PC-9 (cell line): ENCODE measurements at regions not wholly inside any gene's neighbourhood (a gene's known extent, or its start where the extent isn't known, plus 50 kb on each side); places are given as distances from the start of the nearest gene placed in this dataset.

Source experiments
- EZH2 ChIP-seq: fragments of 200-600 bp; sonication (generic); IDR thresholded peaks from 2 replicates; pipeline ENCODE4 v1.8.0; 2017; ENCODE audit warnings: antibody characterized with exemption, low read depth
- TF ChIP-seq, protein P1 (sequence below): fragments of 200-600 bp; sonication (generic); conservative IDR thresholded peaks from 2 replicates; pipeline ENCODE4 v1.6.1; 2017; ENCODE audit warnings: mixed run types, antibody characterized with exemption, mild to moderate bottlenecking, moderate library complexity

DNA sequence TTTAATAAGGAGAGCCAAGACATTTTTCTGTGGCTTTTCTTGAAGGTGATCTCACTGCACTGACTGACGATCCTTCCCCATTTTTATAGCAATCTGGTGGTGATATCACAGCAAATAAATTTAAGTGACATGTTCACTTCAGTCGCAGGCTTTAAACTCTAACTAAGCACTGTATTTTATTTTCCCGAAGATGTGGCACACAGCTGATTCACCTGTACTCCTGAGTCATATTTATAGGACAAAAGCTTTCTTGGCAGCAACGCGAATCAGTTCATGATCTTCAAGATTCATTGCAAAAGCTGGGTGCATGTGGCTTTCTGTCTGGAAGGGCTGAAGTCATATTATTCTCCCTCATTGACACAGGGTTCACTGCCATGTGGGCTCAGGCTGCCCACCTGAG, 79.8 kb upstream of the TUNAR start:
- TF ChIP-seq, protein P1, sequence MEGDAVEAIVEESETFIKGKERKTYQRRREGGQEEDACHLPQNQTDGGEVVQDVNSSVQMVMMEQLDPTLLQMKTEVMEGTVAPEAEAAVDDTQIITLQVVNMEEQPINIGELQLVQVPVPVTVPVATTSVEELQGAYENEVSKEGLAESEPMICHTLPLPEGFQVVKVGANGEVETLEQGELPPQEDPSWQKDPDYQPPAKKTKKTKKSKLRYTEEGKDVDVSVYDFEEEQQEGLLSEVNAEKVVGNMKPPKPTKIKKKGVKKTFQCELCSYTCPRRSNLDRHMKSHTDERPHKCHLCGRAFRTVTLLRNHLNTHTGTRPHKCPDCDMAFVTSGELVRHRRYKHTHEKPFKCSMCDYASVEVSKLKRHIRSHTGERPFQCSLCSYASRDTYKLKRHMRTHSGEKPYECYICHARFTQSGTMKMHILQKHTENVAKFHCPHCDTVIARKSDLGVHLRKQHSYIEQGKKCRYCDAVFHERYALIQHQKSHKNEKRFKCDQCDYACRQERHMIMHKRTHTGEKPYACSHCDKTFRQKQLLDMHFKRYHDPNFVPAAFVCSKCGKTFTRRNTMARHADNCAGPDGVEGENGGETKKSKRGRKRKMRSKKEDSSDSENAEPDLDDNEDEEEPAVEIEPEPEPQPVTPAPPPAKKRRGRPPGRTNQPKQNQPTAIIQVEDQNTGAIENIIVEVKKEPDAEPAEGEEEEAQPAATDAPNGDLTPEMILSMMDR, result no peak
- no peak for TF ChIP-seq EZH2
